Esophagus squamous epithelium (tissue), 4 donors: ENCODE measurements at regions not wholly inside any gene's neighbourhood (a gene's known extent, or its start where the extent isn't known, plus 50 kb on each side); places are given as distances from the start of the nearest gene placed in this dataset.

ENCODE experiments used
- CTCF ChIP-seq, 6 experiments: fragments of 450-650 bp in 4 of 6; fragments of 200-600 bp in 2 of 6; sonication (generic) in 2 of 6; IDR thresholded peaks; one replicate each; pipeline ENCODE4 v1.5.1; 2016 to 2019; ENCODE audit warnings: antibody characterized with exemption in 6 of 6, mild to moderate bottlenecking in 4 of 6, moderate library complexity in 4 of 6
- POLR2A ChIP-seq, 4 donors: fragments of 450-650 bp; IDR thresholded peaks; one replicate each; pipeline ENCODE4 v1.6.1; 2017; ENCODE audit warnings: antibody characterized with exemption in 4 of 4, mild to moderate bottlenecking in 4 of 4, moderate library complexity in 3 of 4

DNA sequence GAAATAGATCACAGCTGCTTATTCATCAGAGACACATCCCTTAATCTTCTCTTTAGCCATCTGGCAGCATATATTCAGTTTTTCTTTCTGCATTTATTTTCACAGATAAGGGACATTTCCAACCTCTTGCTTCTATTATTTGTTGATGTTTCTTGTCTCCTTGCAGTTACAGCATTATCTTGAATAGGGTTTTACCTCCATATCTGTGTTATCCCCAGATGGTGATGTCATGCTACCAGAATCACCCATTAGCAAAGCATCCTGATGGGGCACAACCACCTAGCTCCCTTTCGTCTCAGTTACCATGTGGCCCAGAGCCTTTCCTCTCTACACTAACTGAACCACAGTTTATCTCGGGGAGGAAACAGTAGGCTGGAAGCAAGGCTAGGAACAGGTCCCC lies 483.9 kb downstream of the FOXO1 start:
- TF ChIP-seq CTCF (IDR thresholded peaks at IDR 0.05) (no peak), POLR2A (IDR thresholded peaks at IDR 0.05) (no peak)
